ENCODE measurements at regions not wholly inside any gene's neighbourhood (a gene's known extent, or its start where the extent isn't known, plus 50 kb on each side); places are given as distances from the start of the nearest gene placed in this dataset.

- TF ChIP-seq EZH2 (IDR thresholded peaks at IDR 0.05; ENCODE audit: borderline replicate concordance, insufficient read depth, low read depth, low read length, poor library complexity, severe bottlenecking), result no peak
- no peak for TF ChIP-seq CTCF (IDR thresholded peaks at IDR 0.05)
- WGBS (ENCODE audit: insufficient coverage), result 14% methylated on average over 4 of the region's 4 CpGs
These were observed 149.8 kb upstream of the BNIP2 start for GRCh38 chr15:59838900-59839299.

GRCh38 chr15:59835776-59836175, 146.7 kb upstream of the BNIP2 start:
- no peak overlapping the region for H3K4me2 ChIP-seq (replicated peaks; ENCODE audit: low read depth, low read length, poor library complexity, severe bottlenecking)
- no peak overlapping the region for H2AFZ ChIP-seq (ENCODE audit: insufficient read depth, low read depth, low read length, poor library complexity, severe bottlenecking)
- H3K4me1 ChIP-seq (ENCODE audit: control insufficient read depth in 2 of 2, insufficient read depth in 2 of 2, low read length in 2 of 2), result no peaks in the 10 kb centered on the region
- CTCF ChIA-PET, result no interaction called here
- ATAC-seq (ENCODE audit: low read depth) (no peak), DNase-seq (no peak)
- H3K4me3 ChIP-seq (ENCODE audit: control extremely low read depth in 1 of 5, extremely low read depth in 1 of 5, insufficient read depth in 1 of 5, low read depth in 2 of 5, low read length in 4 of 5), result no peak overlapping the region
- H3K9me3 ChIP-seq (ENCODE audit: control extremely low read depth in 1 of 3, control insufficient read depth in 2 of 3, insufficient read depth in 1 of 3, low read length in 2 of 3), result no peaks in the 10 kb centered on the region
- no CpG with 5 or more reads among the region's 1 CpG for WGBS (ENCODE audit: insufficient coverage)
- Mint-ChIP-seq H3K4me3 (no peak overlapping the region), H3K4me1 (no peaks in the 10 kb centered on the region), H3K27me3 (peaks cover 19% of the 10 kb centered on the region), H3K9me3 (ENCODE audit: insufficient read depth) (no peaks in the 10 kb centered on the region), H3K27ac (no peak overlapping the region)
- intact Hi-C loops (cut with micrococcal nuclease), result no loop called here
- H4K20me1 ChIP-seq (ENCODE audit: control insufficient read depth, insufficient read depth, low read length, poor library complexity, severe bottlenecking), result no peaks in the 10 kb centered on the region
- no peaks in the 10 kb centered on the region for H3K79me2 ChIP-seq (ENCODE audit: control insufficient read depth, insufficient read depth, low read length)
- no peaks in the 10 kb centered on the region for H3K27me3 ChIP-seq (replicated peaks in 1 of 4; ENCODE audit: control extremely low read depth in 1 of 4, control insufficient read depth in 3 of 4, insufficient read depth in 4 of 4, low read length in 3 of 4)
- H3K27ac ChIP-seq (ENCODE audit: low read length in 2 of 2), result no peak overlapping the region
- H3K9ac ChIP-seq (ENCODE audit: low read length), result no peak overlapping the region
- POLR2A ChIA-PET, result no interaction called here
- H3K36me3 ChIP-seq (replicated peaks in 1 of 2; ENCODE audit: control extremely low read depth in 1 of 2, control insufficient read depth in 1 of 2, extremely low read depth in 1 of 2, insufficient read depth in 2 of 2, low read length in 1 of 2), result no peaks in the 10 kb centered on the region
- TF ChIP-seq EZH2 (IDR thresholded peaks at IDR 0.05; ENCODE audit: borderline replicate concordance, insufficient read depth, low read depth, low read length, poor library complexity, severe bottlenecking), result no peak
- TF ChIP-seq CTCF (IDR thresholded peaks at IDR 0.05), result no peak

More at GRCh38 chr15:59838900-59839299, 149.8 kb upstream of the BNIP2 start:
- no peaks in the 10 kb centered on the region for H4K20me1 ChIP-seq (ENCODE audit: control insufficient read depth, insufficient read depth, low read length, poor library complexity, severe bottlenecking)
- no peak for ATAC-seq (ENCODE audit: low read depth)
- DNase-seq, result no peak
- H3K27me3 Mint-ChIP-seq, result peaks cover 35% of the 10 kb centered on the region
- intact Hi-C loops (cut with micrococcal nuclease), result no loop called here
- no peak overlapping the region for H3K27ac Mint-ChIP-seq
- H3K4me3 ChIP-seq (ENCODE audit: control extremely low read depth in 1 of 5, extremely low read depth in 1 of 5, insufficient read depth in 1 of 5, low read depth in 2 of 5, low read length in 4 of 5), result no peak overlapping the region
- no peak overlapping the region for H3K4me3 Mint-ChIP-seq
- H3K4me1 Mint-ChIP-seq, result no peaks in the 10 kb centered on the region
- H3K4me2 ChIP-seq (replicated peaks; ENCODE audit: low read depth, low read length, poor library complexity, severe bottlenecking), result no peak overlapping the region
- no peak overlapping the region for H2AFZ ChIP-seq (ENCODE audit: insufficient read depth, low read depth, low read length, poor library complexity, severe bottlenecking)
- H3K9me3 Mint-ChIP-seq (ENCODE audit: insufficient read depth), result no peaks in the 10 kb centered on the region
- H3K27ac ChIP-seq (ENCODE audit: low read length in 2 of 2), result no peak overlapping the region
- no peaks in the 10 kb centered on the region for H3K9me3 ChIP-seq (ENCODE audit: control extremely low read depth in 1 of 3, control insufficient read depth in 2 of 3, insufficient read depth in 1 of 3, low read length in 2 of 3)
- H3K4me1 ChIP-seq (ENCODE audit: control insufficient read depth in 2 of 2, insufficient read depth in 2 of 2, low read length in 2 of 2), result no peaks in the 10 kb centered on the region
- H3K27me3 ChIP-seq (replicated peaks in 1 of 4; ENCODE audit: control extremely low read depth in 1 of 4, control insufficient read depth in 3 of 4, insufficient read depth in 4 of 4, low read length in 3 of 4), result no peaks in the 10 kb centered on the region
- H3K79me2 ChIP-seq (ENCODE audit: control insufficient read depth, insufficient read depth, low read length), result no peaks in the 10 kb centered on the region
- POLR2A ChIA-PET, result no interaction called here
- H3K36me3 ChIP-seq (replicated peaks in 1 of 2; ENCODE audit: control extremely low read depth in 1 of 2, control insufficient read depth in 1 of 2, extremely low read depth in 1 of 2, insufficient read depth in 2 of 2, low read length in 1 of 2), result no peaks in the 10 kb centered on the region
- CTCF ChIA-PET, result no interaction called here
- H3K9ac ChIP-seq (ENCODE audit: low read length), result no peak overlapping the region
